ENCODE measurements at regions not wholly inside any gene's neighbourhood (a gene's known extent, or its start where the extent isn't known, plus 50 kb on each side); places are given as distances from the start of the nearest gene placed in this dataset.

GRCh38 chr10:78184851-78185692, 151.4 kb downstream of the RPS24 start:
- TF ChIP-seq, protein P1, sequence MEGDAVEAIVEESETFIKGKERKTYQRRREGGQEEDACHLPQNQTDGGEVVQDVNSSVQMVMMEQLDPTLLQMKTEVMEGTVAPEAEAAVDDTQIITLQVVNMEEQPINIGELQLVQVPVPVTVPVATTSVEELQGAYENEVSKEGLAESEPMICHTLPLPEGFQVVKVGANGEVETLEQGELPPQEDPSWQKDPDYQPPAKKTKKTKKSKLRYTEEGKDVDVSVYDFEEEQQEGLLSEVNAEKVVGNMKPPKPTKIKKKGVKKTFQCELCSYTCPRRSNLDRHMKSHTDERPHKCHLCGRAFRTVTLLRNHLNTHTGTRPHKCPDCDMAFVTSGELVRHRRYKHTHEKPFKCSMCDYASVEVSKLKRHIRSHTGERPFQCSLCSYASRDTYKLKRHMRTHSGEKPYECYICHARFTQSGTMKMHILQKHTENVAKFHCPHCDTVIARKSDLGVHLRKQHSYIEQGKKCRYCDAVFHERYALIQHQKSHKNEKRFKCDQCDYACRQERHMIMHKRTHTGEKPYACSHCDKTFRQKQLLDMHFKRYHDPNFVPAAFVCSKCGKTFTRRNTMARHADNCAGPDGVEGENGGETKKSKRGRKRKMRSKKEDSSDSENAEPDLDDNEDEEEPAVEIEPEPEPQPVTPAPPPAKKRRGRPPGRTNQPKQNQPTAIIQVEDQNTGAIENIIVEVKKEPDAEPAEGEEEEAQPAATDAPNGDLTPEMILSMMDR (conservative IDR thresholded peaks at IDR 0.05; ENCODE audit: low read length): no peak
- no peak for TF ChIP-seq EZH2phosphoT487 (IDR thresholded peaks at IDR 0.05; ENCODE audit: borderline replicate concordance, low read depth, low read length)

Data from OCI-LY7 (cell line).